Progenitor cell of endocrine pancreas (in vitro differentiated cells): ENCODE measurements at regions not wholly inside any gene's neighbourhood (a gene's known extent, or its start where the extent isn't known, plus 50 kb on each side); places are given as distances from the start of the nearest gene placed in this dataset.
A peak's percentile ranks its signal among the peaks of the same experiment; 100 is the strongest.
"Not testable (repeated sequence)": the region's sequence is repeated elsewhere in the genome, so short reads cannot be mapped to it uniquely, and the experiment has no call there.

Experiments used
- DNase-seq: peaks from one replicate; pipeline ENCODE4 v3.0.0; 2021; ENCODE audit warnings: low spot score; ENCODE audit not compliant: unreplicated experiment
- H3K27ac Mint-ChIP-seq: 2 replicates; pipeline ENCODE4 v1.8.0; 2021; ENCODE audit warnings: mild to moderate bottlenecking, moderate library complexity, mixed read lengths
- H3K27me3 Mint-ChIP-seq: 2 replicates; pipeline ENCODE4 v1.8.0; 2021; ENCODE audit warnings: mixed read lengths
- H3K36me3 Mint-ChIP-seq: 2 replicates; pipeline ENCODE4 v1.8.0; 2022; ENCODE audit warnings: mixed read lengths; ENCODE audit not compliant: insufficient read depth
- H3K4me1 Mint-ChIP-seq: 2 replicates; pipeline ENCODE4 v1.8.0; 2021; ENCODE audit warnings: low read depth, mixed read lengths
- H3K4me3 Mint-ChIP-seq: 2 replicates; pipeline ENCODE4 v1.8.0; 2021; ENCODE audit warnings: low read depth, mild to moderate bottlenecking, moderate library complexity, mixed read lengths
- H3K9me3 Mint-ChIP-seq: 2 replicates; pipeline ENCODE4 v1.8.0; 2021; ENCODE audit warnings: low read depth, mixed read lengths
- CTCF ChIP-seq: fragments of 200-600 bp; sonication (generic); IDR thresholded peaks from one replicate; pipeline ENCODE4 v1.5.0; 2021; ENCODE audit warnings: antibody characterized with exemption, mild to moderate bottlenecking; ENCODE audit not compliant: unreplicated experiment

GRCh38 chr2:54029721-54030395 lies 59.1 kb upstream of the PSME4 start:
- H3K9me3 Mint-ChIP-seq = peaks cover 10% of the 10 kb centered on the region
- DNase-seq = no peak
- no peaks in the 10 kb centered on the region for H3K27me3 Mint-ChIP-seq
- H3K36me3 Mint-ChIP-seq = peaks cover 7% of the 10 kb centered on the region
- peaks cover 14% of the 10 kb centered on the region for H3K4me1 Mint-ChIP-seq
- H3K4me3 Mint-ChIP-seq = no peak overlapping the region
- TF ChIP-seq CTCF = no peak
- H3K27ac Mint-ChIP-seq = peak overlapping the region; percentile 51

GRCh38 chr2:54025463-54026075 lies 54.8 kb upstream of the PSME4 start:
- Mint-ChIP-seq H3K4me1 (peaks cover 10% of the 10 kb centered on the region), H3K9me3 (peaks cover 19% of the 10 kb centered on the region), H3K36me3 (peaks cover 11% of the 10 kb centered on the region)
- DNase-seq, H3K27ac Mint-ChIP-seq, H3K4me3 Mint-ChIP-seq, H3K27me3 Mint-ChIP-seq: not testable (repeated sequence)

DNA sequence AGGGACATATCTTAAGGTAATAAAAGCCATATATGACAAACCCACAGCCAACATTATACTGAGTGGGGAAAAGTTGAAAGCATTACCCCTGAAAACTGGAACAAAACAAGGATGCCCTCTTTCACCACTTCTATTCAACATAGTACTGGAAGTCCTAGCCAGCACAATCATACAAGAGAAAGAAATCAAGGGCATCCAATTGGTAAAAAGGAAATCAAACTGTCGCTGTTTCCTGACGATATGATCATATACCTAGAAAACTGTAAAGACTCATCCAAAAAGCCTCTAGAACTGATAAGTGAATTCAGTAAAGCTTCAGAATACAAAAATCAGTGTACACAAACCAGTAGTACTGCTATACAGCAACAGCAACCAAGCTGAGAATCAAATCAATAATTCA lies 53.8 kb upstream of the PSME4 start:
- H3K4me3 Mint-ChIP-seq = no peak overlapping the region
- no peak overlapping the region for H3K27ac Mint-ChIP-seq
- no peak for TF ChIP-seq CTCF
- DNase-seq = no peak
- H3K4me1 Mint-ChIP-seq = peaks cover 2% of the 10 kb centered on the region
- no peaks in the 10 kb centered on the region for H3K27me3 Mint-ChIP-seq
- H3K9me3 Mint-ChIP-seq = peaks cover 20% of the 10 kb centered on the region
- H3K36me3 Mint-ChIP-seq = peaks cover 11% of the 10 kb centered on the region

GRCh38 chr2:54021702-54022101 lies 50.9 kb upstream of the PSME4 start:
- Mint-ChIP-seq H3K4me3 (no peak overlapping the region), H3K9me3 (peaks cover 20% of the 10 kb centered on the region), H3K27ac (no peak overlapping the region), H3K36me3 (peaks cover 11% of the 10 kb centered on the region), H3K27me3 (no peaks in the 10 kb centered on the region), H3K4me1 (no peaks in the 10 kb centered on the region)
- DNase-seq = no peak
- no peak for TF ChIP-seq CTCF

DNA sequence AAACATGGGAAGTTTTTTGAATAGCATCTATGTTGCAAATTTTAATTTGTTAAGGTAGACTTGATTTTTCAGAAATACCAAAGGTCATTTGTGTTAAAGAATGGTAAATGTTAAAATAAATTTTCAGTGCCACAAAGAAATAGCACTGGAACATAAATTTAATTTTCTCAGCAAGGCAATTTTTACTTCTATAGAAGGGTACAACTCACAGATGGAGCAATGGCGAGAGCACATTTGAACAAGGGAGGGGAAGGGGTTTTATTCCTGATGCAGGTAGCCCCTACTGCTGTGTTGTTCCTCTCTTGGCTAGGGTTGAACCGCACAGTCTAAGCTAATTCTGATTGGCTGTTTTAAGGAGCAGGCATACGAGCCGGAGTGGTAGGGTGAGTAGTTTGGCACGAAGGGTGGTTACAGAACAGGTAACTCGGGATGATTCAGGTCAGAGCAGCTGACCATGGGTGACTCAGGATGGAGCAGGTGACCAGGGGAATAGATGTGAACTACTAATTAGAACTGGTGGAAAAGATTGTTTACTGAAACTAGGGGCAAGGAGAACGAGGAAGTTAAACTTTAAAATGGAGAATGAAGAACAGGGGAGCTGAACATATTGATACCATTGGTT lies 50.1 kb upstream of the PSME4 start:
- H3K4me3 Mint-ChIP-seq = no peak overlapping the region
- H3K27me3 Mint-ChIP-seq = no peaks in the 10 kb centered on the region
- no peak overlapping the region for H3K27ac Mint-ChIP-seq
- peaks cover 11% of the 10 kb centered on the region for H3K36me3 Mint-ChIP-seq
- no peak for DNase-seq
- H3K4me1 Mint-ChIP-seq = no peaks in the 10 kb centered on the region
- peaks cover 20% of the 10 kb centered on the region for H3K9me3 Mint-ChIP-seq
- no peak for TF ChIP-seq CTCF
